ENCODE measurements at regions not wholly inside any gene's neighbourhood (a gene's known extent, or its start where the extent isn't known, plus 50 kb on each side); places are given as distances from the start of the nearest gene placed in this dataset.

- H3K36me3 ChIP-seq: no peaks in the 10 kb centered on the region
- H3K4me1 ChIP-seq: no peaks in the 10 kb centered on the region
- H3K4me3 ChIP-seq: no peak overlapping the region
- no peak for TF ChIP-seq CTCF (IDR thresholded peaks at IDR 0.05)
- intact Hi-C loops (cut with DNase I): no loop called here
- no peak for DNase-seq
- H3K9me3 ChIP-seq: no peaks in the 10 kb centered on the region
- no peaks in the 10 kb centered on the region for H3K27me3 ChIP-seq
- ATAC-seq: no peak
- no peak overlapping the region for H3K27ac ChIP-seq
Observed at GRCh38 chr2:65802298-65802942, 370.0 kb upstream of the SPRED2 start.

GRCh38 chr2:65800998-65801397 is 368.6 kb upstream of the SPRED2 start:
- intact Hi-C loops (cut with DNase I): no loop called here
- Histone ChIP-seq H3K27me3 (no peaks in the 10 kb centered on the region), H3K4me1 (no peaks in the 10 kb centered on the region), H3K9me3 (no peaks in the 10 kb centered on the region), H3K36me3 (no peaks in the 10 kb centered on the region), H3K4me3 (no peak overlapping the region), H3K27ac (no peak overlapping the region)
- peak; percentile 38 for ATAC-seq
- peak; percentile 28 for TF ChIP-seq CTCF (IDR thresholded peaks at IDR 0.05)
- no peak for DNase-seq

- ATAC-seq: no peak
- no peak for DNase-seq
- TF ChIP-seq CTCF (IDR thresholded peaks at IDR 0.05): no peak
Observed at GRCh38 chr2:65799141-65799854, 366.9 kb upstream of the SPRED2 start.

GRCh38 chr2:65798641-65799040 is 366.2 kb upstream of the SPRED2 start:
- Histone ChIP-seq H3K36me3 (no peaks in the 10 kb centered on the region), H3K9me3 (no peaks in the 10 kb centered on the region), H3K4me1 (no peaks in the 10 kb centered on the region), H3K27ac (no peak overlapping the region), H3K27me3 (no peaks in the 10 kb centered on the region), H3K4me3 (no peak overlapping the region)
- no peak for TF ChIP-seq CTCF (IDR thresholded peaks at IDR 0.05)
- no peak for DNase-seq
- intact Hi-C loops (cut with DNase I): no loop called here
- ATAC-seq: no peak

More at GRCh38 chr2:65799141-65799854, 366.9 kb upstream of the SPRED2 start:
- Histone ChIP-seq H3K27ac (no peak overlapping the region), H3K4me3 (no peak overlapping the region), H3K36me3 (no peaks in the 10 kb centered on the region), H3K27me3 (no peaks in the 10 kb centered on the region), H3K4me1 (no peaks in the 10 kb centered on the region), H3K9me3 (no peaks in the 10 kb centered on the region)
- intact Hi-C loops (cut with DNase I): no loop called here

- no peak overlapping the region for H3K27ac ChIP-seq
- intact Hi-C loops (cut with DNase I): no loop called here
- no peak overlapping the region for H3K4me3 ChIP-seq
- H3K9me3 ChIP-seq: no peaks in the 10 kb centered on the region
- ATAC-seq (no peak), DNase-seq (no peak)
- no peaks in the 10 kb centered on the region for H3K4me1 ChIP-seq
- TF ChIP-seq CTCF (IDR thresholded peaks at IDR 0.05): no peak
- no peaks in the 10 kb centered on the region for H3K27me3 ChIP-seq
- H3K36me3 ChIP-seq: no peaks in the 10 kb centered on the region
Observed at GRCh38 chr2:65794994-65795393, 362.6 kb upstream of the SPRED2 start.

All from upper lobe of right lung (tissue), 1 donor.